Panc1 (cell line): ENCODE measurements at regions not wholly inside any gene's neighbourhood (a gene's known extent, or its start where the extent isn't known, plus 50 kb on each side); places are given as distances from the start of the nearest gene placed in this dataset.

ENCODE experiments used
- ATAC-seq: fragments of 200-7000 bp; cut with Tn5 transposase; 2 replicates; pipeline ENCODE4 v1.9.1; 2020; ENCODE audit warnings: mild to moderate bottlenecking, moderate library complexity
- BruUV-seq: library from RNA; stranded (reverse); fragments of 400-500 nt; replicated peaks from 2 replicates; lab custom pipeline; 2021; lab: Mats Ljungman, UMichigan
- CTCF ChIA-PET: fragments of 300-600 bp; sonication (Branson Sonifier 250); formaldehyde crosslinking; loops from one replicate; lab custom pipeline; 2022; ENCODE audit warnings: antibody characterized with exemption; lab: Charles Lee
- POLR2A ChIA-PET: fragments of 300-600 bp; sonication (Branson Sonifier 250); formaldehyde crosslinking; loops from one replicate; lab custom pipeline; 2022; ENCODE audit warnings: antibody characterized with exemption; lab: Charles Lee
- DNase-seq: peaks from one replicate; pipeline ENCODE4 v3.0.0-alpha.2; 2010; ENCODE audit warnings: low read depth, low spot score
- H3K27ac ChIP-seq: 2 replicates; pipeline ENCODE4 v1.5.1; 2011; ENCODE audit warnings: mild to moderate bottlenecking, low read length, inconsistent platforms
- H3K27me3 ChIP-seq: fragments of 200-500 bp; sonication (Bioruptor generic); 2 replicates; pipeline ENCODE4 v1.6.0; 2014; ENCODE audit warnings: low read length, inconsistent platforms; ENCODE audit not compliant: control insufficient read depth, insufficient read depth
- H3K36me3 ChIP-seq: fragments of 200-500 bp; sonication (Bioruptor generic); 2 replicates; pipeline ENCODE4 v1.5.1; 2014; ENCODE audit warnings: inconsistent platforms, mild to moderate bottlenecking, low read length, moderate library complexity; ENCODE audit not compliant: control insufficient read depth, insufficient read depth
- H3K4me1 ChIP-seq: 2 replicates; pipeline ENCODE4 v1.5.1; 2011; ENCODE audit warnings: inconsistent platforms, mild to moderate bottlenecking, low read length, moderate library complexity; ENCODE audit not compliant: control insufficient read depth, insufficient read depth
- H3K4me3 ChIP-seq, 2 experiments: 2 replicates each; pipeline ENCODE4 v1.5.1; 2011 to 2012; ENCODE audit warnings: low read depth in 2 of 2, low read length in 2 of 2, mild to moderate bottlenecking in 2 of 2, inconsistent platforms in 1 of 2, moderate library complexity in 1 of 2
- H3K9me3 ChIP-seq: fragments of 200-500 bp; sonication (Bioruptor generic); 2 replicates; pipeline ENCODE4 v1.5.1; 2014; ENCODE audit warnings: low read depth, mild to moderate bottlenecking, inconsistent platforms, low read length, moderate library complexity; ENCODE audit not compliant: control insufficient read depth, insufficient read depth
- POLR2AphosphoS5 ChIP-seq: IDR thresholded peaks from 2 replicates; pipeline ENCODE4 v1.6.1; 2012; ENCODE audit warnings: mild to moderate bottlenecking, low read depth, low read length, moderate library complexity
- REST ChIP-seq, 2 experiments: IDR thresholded peaks; 2 replicates each; pipeline ENCODE4 v1.6.1; 2011 to 2012; ENCODE audit warnings: low read depth in 2 of 2, control low read depth in 1 of 2, low read length in 1 of 2, mild to moderate bottlenecking in 1 of 2, moderate library complexity in 1 of 2; ENCODE audit not compliant: insufficient read depth in 1 of 2
- SIN3A ChIP-seq: IDR thresholded peaks from 2 replicates; pipeline ENCODE4 v1.6.1; 2012; ENCODE audit warnings: low read depth, mild to moderate bottlenecking, low read length, moderate library complexity, borderline replicate concordance; ENCODE audit not compliant: insufficient read depth
- TCF7L2 ChIP-seq: IDR thresholded peaks from 2 replicates; pipeline ENCODE4 v1.6.1; 2011; ENCODE audit warnings: mild to moderate bottlenecking, low read depth, low read length, inconsistent platforms
- in situ Hi-C: cut with HindIII; loops from 2 replicates; pipeline ENCODE4 v1.10.0; 2016; ENCODE audit warnings: low sequenced_read_pairs, low pct_unique_long_range_greater_than_20kb
- intact Hi-C: fragments of 100-400 bp; cut with micrococcal nuclease; formaldehyde crosslinking; loops from one replicate; pipeline ENCODE4 v1.10.0; 2022; ENCODE audit not compliant: unreplicated experiment
- TF ChIP-seq, protein P1 (sequence below): fragments of 450-650 bp; IDR thresholded peaks from 2 replicates; pipeline ENCODE4 v1.5.1; 2017; ENCODE audit warnings: mild to moderate bottlenecking

- TF ChIP-seq SIN3A (no peak), REST (IDR thresholded peaks at IDR 0.05; ENCODE audit: insufficient read depth in 1 of 2, low read depth in 2 of 2, low read length in 1 of 2) (no peak), POLR2AphosphoS5 (no peak), TCF7L2 (no peak)
- TF ChIP-seq, protein P1, sequence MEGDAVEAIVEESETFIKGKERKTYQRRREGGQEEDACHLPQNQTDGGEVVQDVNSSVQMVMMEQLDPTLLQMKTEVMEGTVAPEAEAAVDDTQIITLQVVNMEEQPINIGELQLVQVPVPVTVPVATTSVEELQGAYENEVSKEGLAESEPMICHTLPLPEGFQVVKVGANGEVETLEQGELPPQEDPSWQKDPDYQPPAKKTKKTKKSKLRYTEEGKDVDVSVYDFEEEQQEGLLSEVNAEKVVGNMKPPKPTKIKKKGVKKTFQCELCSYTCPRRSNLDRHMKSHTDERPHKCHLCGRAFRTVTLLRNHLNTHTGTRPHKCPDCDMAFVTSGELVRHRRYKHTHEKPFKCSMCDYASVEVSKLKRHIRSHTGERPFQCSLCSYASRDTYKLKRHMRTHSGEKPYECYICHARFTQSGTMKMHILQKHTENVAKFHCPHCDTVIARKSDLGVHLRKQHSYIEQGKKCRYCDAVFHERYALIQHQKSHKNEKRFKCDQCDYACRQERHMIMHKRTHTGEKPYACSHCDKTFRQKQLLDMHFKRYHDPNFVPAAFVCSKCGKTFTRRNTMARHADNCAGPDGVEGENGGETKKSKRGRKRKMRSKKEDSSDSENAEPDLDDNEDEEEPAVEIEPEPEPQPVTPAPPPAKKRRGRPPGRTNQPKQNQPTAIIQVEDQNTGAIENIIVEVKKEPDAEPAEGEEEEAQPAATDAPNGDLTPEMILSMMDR, result peak; percentile 56
- DNase-seq, result no peak
- CTCF ChIA-PET, result interaction anchor here (0.7 kb wide), 1 partner anchor 29 kb away, joined by 3 read pairs; no protein-coding TSS in a partner anchor
Observed at GRCh38 chr4:80125252-80126177, 52.5 kb upstream of the ANTXR2 start.

DNA sequence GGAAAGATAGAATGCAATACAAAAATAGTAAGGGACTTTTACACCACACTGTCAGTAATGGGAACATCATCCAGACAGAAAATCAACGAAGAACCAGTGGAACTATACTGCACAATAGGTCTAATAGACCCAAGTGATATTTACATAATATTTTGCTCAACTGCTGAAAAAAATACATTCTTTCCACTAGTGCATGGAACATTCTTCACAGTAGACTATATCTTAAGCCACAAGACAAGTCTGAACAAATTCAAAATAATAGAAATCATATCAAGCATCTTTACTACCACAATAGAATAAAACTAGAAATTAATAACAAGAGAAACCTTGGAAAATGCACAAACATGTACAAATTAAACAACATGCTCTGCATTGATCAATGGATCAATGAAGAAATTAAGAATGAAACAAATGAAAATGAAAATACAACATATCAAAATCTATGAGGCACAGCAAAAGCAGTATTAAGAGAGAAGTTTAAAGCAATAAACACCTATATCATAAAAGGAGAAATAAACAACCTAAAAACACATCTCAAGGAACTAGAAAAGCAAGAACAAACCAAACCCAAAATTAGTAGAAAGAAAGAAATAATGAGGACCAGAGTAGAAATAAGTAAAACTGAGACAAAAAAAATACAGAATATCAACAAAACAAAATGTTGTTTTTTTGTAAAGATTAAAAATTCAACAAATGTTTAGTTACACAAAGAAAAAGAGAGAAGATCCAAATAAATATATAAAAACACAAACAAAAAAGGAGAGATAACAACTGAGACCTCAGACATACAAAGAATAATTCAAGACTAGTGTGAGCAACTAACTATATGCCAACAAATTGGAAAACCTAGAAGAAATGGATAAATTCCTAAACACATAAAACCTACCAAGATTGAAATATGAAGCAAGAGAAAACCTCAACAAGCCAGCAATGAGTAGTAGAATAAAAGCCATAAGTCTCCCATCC lies 51.5 kb upstream of the ANTXR2 start:
- H3K36me3 ChIP-seq, result no peaks in the 10 kb centered on the region
- ATAC-seq, result no peak
- DNase-seq, result no peak
- no TSS peak for BruUV-seq
- H3K4me1 ChIP-seq, result peaks cover 14% of the 10 kb centered on the region; the same call in 1 of the 2 replicates
- H3K4me3 ChIP-seq, result no peak overlapping the region
- in situ Hi-C loops (no loop called here), intact Hi-C loops (no loop called here)
- peak overlapping the region; percentile 86 for H3K27ac ChIP-seq
- no peaks in the 10 kb centered on the region; the same call in 1 of the 2 replicates for H3K9me3 ChIP-seq
- no peaks in the 10 kb centered on the region for H3K27me3 ChIP-seq
- TF ChIP-seq REST (IDR thresholded peaks at IDR 0.05; ENCODE audit: insufficient read depth in 1 of 2, low read depth in 2 of 2, low read length in 1 of 2) (no peak), TCF7L2 (no peak), SIN3A (no peak), POLR2AphosphoS5 (no peak)
- TF ChIP-seq, protein P1, result no peak
- ChIA-PET CTCF (interaction anchor here (0.7 kb wide), 1 partner anchor 30 kb away, joined by 3 read pairs; no protein-coding TSS in a partner anchor), POLR2A (interaction anchor here (1.3 kb wide), 1 partner anchor 58 kb away, joined by 6 read pairs; no protein-coding TSS in a partner anchor)

More at GRCh38 chr4:80125252-80126177, 52.5 kb upstream of the ANTXR2 start:
- Histone ChIP-seq H3K9me3 (no peaks in the 10 kb centered on the region; the same call in 1 of the 2 replicates), H3K4me3 (no peak overlapping the region), H3K27me3 (no peaks in the 10 kb centered on the region), H3K27ac (peak overlapping the region; percentile 86), H3K4me1 (peaks cover 14% of the 10 kb centered on the region; the same call in 1 of the 2 replicates), H3K36me3 (no peaks in the 10 kb centered on the region)
- intact Hi-C loops (loop anchor here (2.0 kb wide), 1 partner anchor 59 kb away; no protein-coding TSS in a partner anchor), in situ Hi-C loops (no loop called here)
- POLR2A ChIA-PET, result interaction anchor here (1.3 kb wide), 1 partner anchor 57 kb away, joined by 6 read pairs; no protein-coding TSS in a partner anchor
- BruUV-seq, result no TSS peak
- peak; percentile 52; the same call in 1 of the 2 replicates for ATAC-seq
